HFFc6 (cell line): ENCODE measurements at regions not wholly inside any gene's neighbourhood (a gene's known extent, or its start where the extent isn't known, plus 50 kb on each side); places are given as distances from the start of the nearest gene placed in this dataset.

ENCODE experiments used
- DNase-seq: peaks from one replicate; pipeline ENCODE4 v3.0.0-alpha.2; 2018
- H3K27ac Mint-ChIP-seq: 2 replicates; pipeline ENCODE4 v1.8.0; 2020; ENCODE audit warnings: mild to moderate bottlenecking, mixed read lengths
- H3K27me3 Mint-ChIP-seq: 2 replicates; pipeline ENCODE4 v1.8.0; 2021; ENCODE audit warnings: mild to moderate bottlenecking, moderate library complexity, mixed read lengths; ENCODE audit not compliant: insufficient read depth
- H3K36me3 Mint-ChIP-seq: 2 replicates; pipeline ENCODE4 v1.8.0; 2021; ENCODE audit warnings: low read depth, mixed read lengths
- H3K4me1 Mint-ChIP-seq: 2 replicates; pipeline ENCODE4 v1.8.0; 2020; ENCODE audit warnings: low read depth, mixed read lengths
- H3K4me3 Mint-ChIP-seq: 2 replicates; pipeline ENCODE4 v1.8.0; 2020; ENCODE audit warnings: mild to moderate bottlenecking, moderate library complexity, mixed read lengths
- H3K9me3 Mint-ChIP-seq: 2 replicates; pipeline ENCODE4 v1.8.0; 2020; ENCODE audit warnings: mild to moderate bottlenecking, mixed read lengths
- CTCF ChIP-seq: fragments of 200-600 bp; sonication (generic); IDR thresholded peaks from 2 replicates; pipeline ENCODE4 v1.5.0; 2021; ENCODE audit warnings: antibody characterized with exemption, mild to moderate bottlenecking

DNA sequence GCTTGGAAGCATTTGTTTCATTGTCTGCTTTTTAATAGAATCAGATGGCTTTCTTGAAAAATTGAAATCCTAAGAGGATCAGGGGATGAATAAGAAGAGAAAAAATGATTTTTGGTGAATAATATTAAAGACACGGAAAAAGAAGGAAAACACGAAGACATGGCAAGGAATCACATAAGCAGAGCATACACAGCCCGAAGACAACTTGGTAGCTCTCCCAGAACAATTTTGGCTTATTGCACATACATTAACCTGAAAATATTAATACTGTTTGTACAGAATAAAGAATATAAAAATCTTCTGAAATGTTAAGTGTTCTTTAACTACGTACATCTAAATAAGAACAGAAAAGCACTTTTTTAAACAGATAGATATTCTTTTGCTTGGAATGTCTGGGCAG lies 150.0 kb downstream of the SHOX2 start:
- no peaks in the 10 kb centered on the region for H3K4me1 Mint-ChIP-seq
- DNase-seq: no peak
- no peaks in the 10 kb centered on the region for H3K36me3 Mint-ChIP-seq
- H3K27ac Mint-ChIP-seq: no peak overlapping the region
- peaks cover 1% of the 10 kb centered on the region for H3K27me3 Mint-ChIP-seq
- no peak overlapping the region for H3K4me3 Mint-ChIP-seq
- no peaks in the 10 kb centered on the region for H3K9me3 Mint-ChIP-seq
- TF ChIP-seq CTCF: no peak

- no peak overlapping the region for H3K27ac Mint-ChIP-seq
- peaks cover 1% of the 10 kb centered on the region for H3K27me3 Mint-ChIP-seq
- TF ChIP-seq CTCF: no peak
- H3K36me3 Mint-ChIP-seq: no peaks in the 10 kb centered on the region
- no peak overlapping the region for H3K4me3 Mint-ChIP-seq
- no peak for DNase-seq
- no peaks in the 10 kb centered on the region; the same call in 1 of the 2 replicates for H3K9me3 Mint-ChIP-seq
- H3K4me1 Mint-ChIP-seq: no peaks in the 10 kb centered on the region
These were observed 152.7 kb downstream of the SHOX2 start for GRCh38 chr3:157953565-157953964.

GRCh38 chr3:157948605-157949383 lies 157.4 kb downstream of the SHOX2 start:
- Mint-ChIP-seq H3K27ac (no peak overlapping the region), H3K4me3 (no peak overlapping the region), H3K27me3 (peaks cover 1% of the 10 kb centered on the region), H3K9me3 (no peaks in the 10 kb centered on the region; the same call in 1 of the 2 replicates), H3K36me3 (no peaks in the 10 kb centered on the region), H3K4me1 (no peaks in the 10 kb centered on the region)
- DNase-seq: no peak
- TF ChIP-seq CTCF: no peak

DNA sequence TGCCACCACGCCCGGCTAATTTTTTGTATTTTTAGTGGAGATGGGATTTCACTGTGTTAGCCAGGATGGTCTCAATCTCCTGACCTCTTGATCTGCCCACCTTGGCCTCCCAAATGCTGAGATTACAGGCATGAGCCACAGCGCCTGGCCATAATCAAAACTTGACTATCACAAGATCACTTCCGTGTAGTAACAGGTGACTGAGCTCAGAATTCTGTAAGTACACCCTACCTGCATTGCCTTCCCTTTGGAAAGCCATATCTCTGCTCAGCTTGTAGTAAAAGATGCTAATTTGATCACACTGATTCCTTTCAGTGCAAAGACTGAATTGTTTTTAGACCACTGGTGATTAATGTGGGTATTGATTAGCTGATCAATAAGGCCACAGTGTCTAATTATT lies 167.1 kb downstream of the SHOX2 start:
- Mint-ChIP-seq H3K4me1 (no peaks in the 10 kb centered on the region; the same call in 1 of the 2 replicates), H3K36me3 (no peaks in the 10 kb centered on the region), H3K27ac (no peak overlapping the region), H3K4me3 (no peak overlapping the region), H3K9me3 (no peaks in the 10 kb centered on the region), H3K27me3 (peaks cover 6% of the 10 kb centered on the region)
- DNase-seq: no peak
- TF ChIP-seq CTCF: no peak

- no peak overlapping the region for H3K27ac Mint-ChIP-seq
- peaks cover 6% of the 10 kb centered on the region for H3K27me3 Mint-ChIP-seq
- peak; percentile 9 for DNase-seq
- H3K4me1 Mint-ChIP-seq: no peaks in the 10 kb centered on the region; the same call in 1 of the 2 replicates
- H3K36me3 Mint-ChIP-seq: no peaks in the 10 kb centered on the region
- H3K9me3 Mint-ChIP-seq: no peaks in the 10 kb centered on the region
- no peak for TF ChIP-seq CTCF
- H3K4me3 Mint-ChIP-seq: no peak overlapping the region
These were observed 168.0 kb downstream of the SHOX2 start for GRCh38 chr3:157938154-157938779.
